ENCODE measurements at regions not wholly inside any gene's neighbourhood (a gene's known extent, or its start where the extent isn't known, plus 50 kb on each side); places are given as distances from the start of the nearest gene placed in this dataset.

DNA sequence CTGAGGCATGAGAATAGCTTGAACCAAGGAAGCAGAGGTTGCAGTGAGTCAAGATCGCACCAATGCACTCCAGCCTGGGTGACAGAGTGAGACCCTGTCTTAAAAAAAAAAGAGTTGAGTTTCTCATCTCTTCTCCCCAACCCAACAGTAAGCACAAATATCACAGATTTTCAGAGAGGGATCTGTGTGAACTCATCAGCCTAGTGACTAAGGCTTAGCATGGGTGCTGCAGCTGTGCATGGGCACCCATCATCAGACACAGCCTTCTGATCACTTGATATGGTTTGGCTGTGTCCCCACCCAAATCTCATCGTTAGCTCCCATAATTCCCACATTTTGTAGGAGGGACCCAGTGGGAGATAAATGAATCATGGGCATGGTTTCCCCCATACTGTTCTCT lies 298.9 kb downstream of the PCNX1 start:
- TF ChIP-seq POLR2A (IDR thresholded peaks at IDR 0.05) = no peak
- TF ChIP-seq, protein P1, sequence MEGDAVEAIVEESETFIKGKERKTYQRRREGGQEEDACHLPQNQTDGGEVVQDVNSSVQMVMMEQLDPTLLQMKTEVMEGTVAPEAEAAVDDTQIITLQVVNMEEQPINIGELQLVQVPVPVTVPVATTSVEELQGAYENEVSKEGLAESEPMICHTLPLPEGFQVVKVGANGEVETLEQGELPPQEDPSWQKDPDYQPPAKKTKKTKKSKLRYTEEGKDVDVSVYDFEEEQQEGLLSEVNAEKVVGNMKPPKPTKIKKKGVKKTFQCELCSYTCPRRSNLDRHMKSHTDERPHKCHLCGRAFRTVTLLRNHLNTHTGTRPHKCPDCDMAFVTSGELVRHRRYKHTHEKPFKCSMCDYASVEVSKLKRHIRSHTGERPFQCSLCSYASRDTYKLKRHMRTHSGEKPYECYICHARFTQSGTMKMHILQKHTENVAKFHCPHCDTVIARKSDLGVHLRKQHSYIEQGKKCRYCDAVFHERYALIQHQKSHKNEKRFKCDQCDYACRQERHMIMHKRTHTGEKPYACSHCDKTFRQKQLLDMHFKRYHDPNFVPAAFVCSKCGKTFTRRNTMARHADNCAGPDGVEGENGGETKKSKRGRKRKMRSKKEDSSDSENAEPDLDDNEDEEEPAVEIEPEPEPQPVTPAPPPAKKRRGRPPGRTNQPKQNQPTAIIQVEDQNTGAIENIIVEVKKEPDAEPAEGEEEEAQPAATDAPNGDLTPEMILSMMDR (IDR thresholded peaks at IDR 0.05) = no peak
- TF ChIP-seq EP300 (IDR thresholded peaks at IDR 0.05) = no peak

Data from sigmoid colon (tissue), 4 donors.